Activated CD8-positive, alpha-beta memory T cell treated with anti-CD3 and anti-CD28 coated beads, Interleukin-2, amount 10 ng/mL, durations not matched to agents 7 days and 5 days (primary cell): ENCODE measurements at regions not wholly inside any gene's neighbourhood (a gene's known extent, or its start where the extent isn't known, plus 50 kb on each side); places are given as distances from the start of the nearest gene placed in this dataset.
"Not testable (repeated sequence)": the region's sequence is repeated elsewhere in the genome, so short reads cannot be mapped to it uniquely, and the experiment has no call there.

ENCODE experiments used
- ATAC-seq: fragments of 150-1000 bp; cut with Tn5 transposase; one replicate; pipeline ENCODE4 v1.10.0; 2021; ENCODE audit warnings: moderate library complexity
- CTCF ChIA-PET: fragments of 350-600 bp; sonication (Branson Sonifier 250); formaldehyde crosslinking; loops from one replicate; lab custom pipeline; 2021; ENCODE audit warnings: antibody characterized with exemption; lab: Charles Lee
- DNase-seq: peaks from one replicate; pipeline ENCODE4 v3.0.0-alpha.2; 2020
- H3K27ac Mint-ChIP-seq: one replicate; pipeline ENCODE4 v1.8.0; 2021; ENCODE audit warnings: mild to moderate bottlenecking, mixed read lengths
- H3K27me3 Mint-ChIP-seq: one replicate; pipeline ENCODE4 v1.8.0; 2021; ENCODE audit warnings: mixed read lengths
- H3K36me3 Mint-ChIP-seq: one replicate; pipeline ENCODE4 v1.8.0; 2021; ENCODE audit warnings: mild to moderate bottlenecking, mixed read lengths
- H3K4me1 Mint-ChIP-seq: one replicate; pipeline ENCODE4 v1.8.0; 2021; ENCODE audit warnings: mixed read lengths
- H3K4me3 Mint-ChIP-seq: one replicate; pipeline ENCODE4 v1.8.0; 2021; ENCODE audit warnings: mild to moderate bottlenecking, moderate library complexity, mixed read lengths
- H3K9me3 Mint-ChIP-seq: one replicate; pipeline ENCODE4 v1.8.0; 2022; ENCODE audit warnings: low read depth, mixed read lengths

- H3K27ac Mint-ChIP-seq, H3K27me3 Mint-ChIP-seq, H3K4me3 Mint-ChIP-seq, H3K36me3 Mint-ChIP-seq, CTCF ChIA-PET, H3K9me3 Mint-ChIP-seq, H3K4me1 Mint-ChIP-seq, ATAC-seq, DNase-seq: not testable (repeated sequence)
These were observed 710.8 kb downstream of the PRIM2 start for GRCh38 chr6:58028188-58028587.

- CTCF ChIA-PET, H3K9me3 Mint-ChIP-seq, ATAC-seq, DNase-seq, H3K27ac Mint-ChIP-seq, H3K4me3 Mint-ChIP-seq, H3K4me1 Mint-ChIP-seq, H3K27me3 Mint-ChIP-seq, H3K36me3 Mint-ChIP-seq: not testable (repeated sequence)
These were observed 720.8 kb downstream of the PRIM2 start for GRCh38 chr6:58038213-58038612.

GRCh38 chr6:58046584-58046983, 729.2 kb downstream of the PRIM2 start:
- H3K36me3 Mint-ChIP-seq, DNase-seq, H3K27ac Mint-ChIP-seq, CTCF ChIA-PET, H3K4me1 Mint-ChIP-seq, ATAC-seq, H3K27me3 Mint-ChIP-seq, H3K4me3 Mint-ChIP-seq, H3K9me3 Mint-ChIP-seq: not testable (repeated sequence)

GRCh38 chr6:58047389-58047788, 730.0 kb downstream of the PRIM2 start:
- H3K27ac Mint-ChIP-seq, H3K4me1 Mint-ChIP-seq, CTCF ChIA-PET, H3K36me3 Mint-ChIP-seq, H3K4me3 Mint-ChIP-seq, H3K27me3 Mint-ChIP-seq, ATAC-seq, DNase-seq, H3K9me3 Mint-ChIP-seq: not testable (repeated sequence)

GRCh38 chr6:58047865-58048264, 730.4 kb downstream of the PRIM2 start:
- H3K27ac Mint-ChIP-seq, H3K27me3 Mint-ChIP-seq, H3K9me3 Mint-ChIP-seq, H3K4me3 Mint-ChIP-seq, H3K4me1 Mint-ChIP-seq, H3K36me3 Mint-ChIP-seq, CTCF ChIA-PET, ATAC-seq, DNase-seq: not testable (repeated sequence)

GRCh38 chr6:58055465-58056176, 738.2 kb downstream of the PRIM2 start:
- CTCF ChIA-PET, H3K27me3 Mint-ChIP-seq, H3K36me3 Mint-ChIP-seq, H3K4me3 Mint-ChIP-seq, H3K27ac Mint-ChIP-seq, DNase-seq, H3K4me1 Mint-ChIP-seq, ATAC-seq, H3K9me3 Mint-ChIP-seq: not testable (repeated sequence)

- CTCF ChIA-PET, H3K27ac Mint-ChIP-seq, H3K9me3 Mint-ChIP-seq, ATAC-seq, DNase-seq, H3K36me3 Mint-ChIP-seq, H3K4me1 Mint-ChIP-seq, H3K27me3 Mint-ChIP-seq, H3K4me3 Mint-ChIP-seq: not testable (repeated sequence)
These were observed 742.3 kb downstream of the PRIM2 start for GRCh38 chr6:58059701-58060100.

GRCh38 chr6:58063542-58063941, 746.1 kb downstream of the PRIM2 start:
- H3K27ac Mint-ChIP-seq, H3K9me3 Mint-ChIP-seq, DNase-seq, ATAC-seq, H3K4me3 Mint-ChIP-seq, H3K36me3 Mint-ChIP-seq, H3K27me3 Mint-ChIP-seq, CTCF ChIA-PET, H3K4me1 Mint-ChIP-seq: not testable (repeated sequence)

- ATAC-seq, DNase-seq, H3K4me1 Mint-ChIP-seq, H3K27ac Mint-ChIP-seq, H3K27me3 Mint-ChIP-seq, H3K36me3 Mint-ChIP-seq, H3K4me3 Mint-ChIP-seq, CTCF ChIA-PET, H3K9me3 Mint-ChIP-seq: not testable (repeated sequence)
These were observed 750.6 kb downstream of the PRIM2 start for GRCh38 chr6:58067867-58068548.

GRCh38 chr6:58073263-58073662, 755.8 kb downstream of the PRIM2 start:
- no peaks in the 10 kb centered on the region for H3K9me3 Mint-ChIP-seq
- H3K4me3 Mint-ChIP-seq: no peak overlapping the region
- no peak for DNase-seq
- H3K36me3 Mint-ChIP-seq: no peaks in the 10 kb centered on the region
- H3K4me1 Mint-ChIP-seq: no peaks in the 10 kb centered on the region
- no peak for ATAC-seq
- H3K27ac Mint-ChIP-seq: no peak overlapping the region
- no peaks in the 10 kb centered on the region for H3K27me3 Mint-ChIP-seq
- CTCF ChIA-PET: no interaction called here

- CTCF ChIA-PET: not testable (repeated sequence)
These were observed 772.6 kb downstream of the PRIM2 start for GRCh38 chr6:58090067-58090466.

GRCh38 chr6:58097251-58097650, 779.8 kb downstream of the PRIM2 start:
- H3K27me3 Mint-ChIP-seq, H3K27ac Mint-ChIP-seq, H3K9me3 Mint-ChIP-seq, H3K36me3 Mint-ChIP-seq, ATAC-seq, H3K4me3 Mint-ChIP-seq, DNase-seq, H3K4me1 Mint-ChIP-seq, CTCF ChIA-PET: not testable (repeated sequence)

More at GRCh38 chr6:58090067-58090466, 772.6 kb downstream of the PRIM2 start:
- not testable (repeated sequence) for H3K4me1 Mint-ChIP-seq, H3K9me3 Mint-ChIP-seq, DNase-seq, ATAC-seq, H3K36me3 Mint-ChIP-seq, H3K4me3 Mint-ChIP-seq, H3K27me3 Mint-ChIP-seq, H3K27ac Mint-ChIP-seq

GRCh38 chr6:58113960-58114359, 796.5 kb downstream of the PRIM2 start:
- DNase-seq (no peak), ATAC-seq (no peak)
- H3K4me3 Mint-ChIP-seq: no peak overlapping the region
- CTCF ChIA-PET: no interaction called here
- no peaks in the 10 kb centered on the region for H3K27me3 Mint-ChIP-seq
- no peak overlapping the region for H3K27ac Mint-ChIP-seq
- H3K4me1 Mint-ChIP-seq: no peaks in the 10 kb centered on the region
- H3K9me3 Mint-ChIP-seq: peaks cover 2% of the 10 kb centered on the region
- no peaks in the 10 kb centered on the region for H3K36me3 Mint-ChIP-seq

- H3K9me3 Mint-ChIP-seq, H3K36me3 Mint-ChIP-seq, CTCF ChIA-PET, H3K4me1 Mint-ChIP-seq, H3K27me3 Mint-ChIP-seq, H3K4me3 Mint-ChIP-seq, DNase-seq, ATAC-seq, H3K27ac Mint-ChIP-seq: not testable (repeated sequence)
These were observed 799.7 kb downstream of the PRIM2 start for GRCh38 chr6:58117162-58117561.
